GM18868 (cell line): ENCODE measurements at regions not wholly inside any gene's neighbourhood (a gene's known extent, or its start where the extent isn't known, plus 50 kb on each side); places are given as distances from the start of the nearest gene placed in this dataset.

Source experiments
- ATAC-seq: cut with Tn5 transposase; IDR thresholded peaks from one replicate; pipeline ENCODE4 v1.9.1; 2021; ENCODE audit warnings: mild to moderate bottlenecking, moderate library complexity; ENCODE audit not compliant: unreplicated experiment

DNA sequence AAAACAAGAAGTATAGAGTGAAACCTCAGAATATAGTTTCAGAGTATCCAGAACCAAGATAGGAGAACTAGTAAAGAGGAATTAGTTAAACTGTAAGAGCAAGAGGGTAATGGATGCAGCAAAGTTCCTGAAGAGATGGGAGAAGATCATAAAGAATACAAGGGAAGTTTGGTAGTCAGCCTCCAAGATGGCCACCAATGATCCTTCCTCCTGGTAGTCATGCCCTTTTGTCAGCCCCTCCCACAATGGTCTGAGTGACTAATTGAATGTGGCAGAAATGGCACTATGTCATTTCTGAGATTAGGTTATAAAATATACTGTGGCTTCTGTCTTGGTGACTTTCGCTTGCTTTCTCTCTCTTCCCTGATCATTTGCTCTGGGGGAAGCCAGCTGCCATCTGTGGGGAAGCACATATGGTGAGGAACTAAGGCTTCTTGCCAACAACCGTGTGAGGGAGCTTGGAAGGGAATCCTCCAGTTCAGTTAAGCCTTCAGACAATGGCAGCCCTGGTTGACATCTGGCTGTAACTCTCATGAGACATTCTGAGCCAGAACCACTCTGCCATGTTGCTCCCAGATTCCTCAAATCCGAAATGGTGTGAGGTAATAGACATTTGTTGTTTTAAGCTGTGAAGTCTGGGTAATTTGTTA is 55.3 kb upstream of the AMN1 start:
- ATAC-seq, result no peak

- ATAC-seq, result no peak
These were observed 54.7 kb upstream of the AMN1 start for GRCh38 chr12:31783556-31783955.

- ATAC-seq, result no peak
These were observed 53.2 kb upstream of the AMN1 start for GRCh38 chr12:31781894-31782540.

GRCh38 chr12:31780096-31780495 is 51.3 kb upstream of the AMN1 start:
- ATAC-seq, result no peak

GRCh38 chr12:31778687-31779086 is 49.9 kb upstream of the AMN1 start:
- no peak for ATAC-seq
